Activated B cell treated with CpG ODN at 0.5 μM for 24 hours (primary cell): ENCODE measurements at regions not wholly inside any gene's neighbourhood (a gene's known extent, or its start where the extent isn't known, plus 50 kb on each side); places are given as distances from the start of the nearest gene placed in this dataset.
"Not testable (repeated sequence)": the region's sequence is repeated elsewhere in the genome, so short reads cannot be mapped to it uniquely, and the experiment has no call there.

Experiments
- ATAC-seq: fragments of 200-7000 bp; cut with Tn5 transposase; one replicate; pipeline ENCODE4 v1.10.0; 2021; ENCODE audit warnings: low read depth, mild to moderate bottlenecking, moderate library complexity
- CTCF ChIA-PET: fragments of 350-600 bp; sonication (Branson Sonifier 250); formaldehyde crosslinking; loops from one replicate; lab custom pipeline; 2021; ENCODE audit warnings: antibody characterized with exemption; lab: Charles Lee
- POLR2A ChIA-PET: fragments of 350-600 bp; sonication (Branson Sonifier 250); formaldehyde crosslinking; loops from one replicate; lab custom pipeline; 2021; ENCODE audit warnings: antibody characterized with exemption; lab: Charles Lee
- DNase-seq: peaks from one replicate; pipeline ENCODE4 v3.0.0; 2022
- H3K27ac Mint-ChIP-seq: one replicate; pipeline ENCODE4 v1.8.0; 2020; ENCODE audit warnings: mixed read lengths
- H3K27me3 Mint-ChIP-seq: one replicate; pipeline ENCODE4 v1.8.0; 2021; ENCODE audit warnings: mixed read lengths
- H3K36me3 Mint-ChIP-seq: one replicate; pipeline ENCODE4 v1.8.0; 2021; ENCODE audit warnings: low read depth, mixed read lengths
- H3K4me1 Mint-ChIP-seq: one replicate; pipeline ENCODE4 v1.8.0; 2021; ENCODE audit warnings: mixed read lengths
- H3K4me3 Mint-ChIP-seq: one replicate; pipeline ENCODE4 v1.8.0; 2020; ENCODE audit warnings: mild to moderate bottlenecking, mixed read lengths
- H3K9me3 Mint-ChIP-seq: one replicate; pipeline ENCODE4 v1.8.0; 2020; ENCODE audit warnings: mixed read lengths
- CTCF ChIP-seq: fragments of 200-600 bp; IDR thresholded peaks from one replicate; pipeline ENCODE4 v1.8.0; 2022; ENCODE audit warnings: antibody characterized with exemption, mild to moderate bottlenecking
- intact Hi-C: fragments of 100-400 bp; cut with micrococcal nuclease; formaldehyde crosslinking; loops from one replicate; pipeline ENCODE4 v1.15.1; 2024

GRCh38 chr3:18558507-18558906 lies 133.4 kb upstream of the SATB1 start:
- no peak overlapping the region for H3K27ac Mint-ChIP-seq
- peaks cover 2% of the 10 kb centered on the region for H3K27me3 Mint-ChIP-seq
- no peaks in the 10 kb centered on the region for H3K9me3 Mint-ChIP-seq
- DNase-seq (no peak), ATAC-seq (no peak)
- CTCF ChIA-PET: interaction anchor here (1.1 to 3.1 kb wide), 7 partner anchors 11 to 201 kb away, joined by 3 to 128 read pairs (median 6); no protein-coding TSS in a partner anchor
- no peak for TF ChIP-seq CTCF
- intact Hi-C loops: loop anchor here (2.0 to 5.0 kb wide), 2 partner anchors 114 to 984 kb away; no protein-coding TSS in a partner anchor
- H3K4me3 Mint-ChIP-seq: no peak overlapping the region
- no peaks in the 10 kb centered on the region for H3K36me3 Mint-ChIP-seq
- POLR2A ChIA-PET: interaction anchor here (1.2 kb wide), 1 partner anchor 200 kb away, joined by 5 read pairs; no protein-coding TSS in a partner anchor
- H3K4me1 Mint-ChIP-seq: peaks cover 27% of the 10 kb centered on the region

- ChIA-PET POLR2A (no interaction called here), CTCF (interaction anchor here (1.7 kb wide), 1 partner anchor 201 kb away, joined by 13 read pairs; no protein-coding TSS in a partner anchor)
- no peak overlapping the region for H3K4me3 Mint-ChIP-seq
- TF ChIP-seq CTCF: no peak
- peaks cover 2% of the 10 kb centered on the region for H3K27me3 Mint-ChIP-seq
- peaks cover 27% of the 10 kb centered on the region for H3K4me1 Mint-ChIP-seq
- intact Hi-C loops: loop anchor here (5.0 kb wide), 1 partner anchor 985 kb away; no protein-coding TSS in a partner anchor
- ATAC-seq: no peak
- H3K36me3 Mint-ChIP-seq: no peaks in the 10 kb centered on the region
- DNase-seq: no peak
- no peaks in the 10 kb centered on the region for H3K9me3 Mint-ChIP-seq
- H3K27ac Mint-ChIP-seq: no peak overlapping the region
Measured at GRCh38 chr3:18557216-18557615, 132.1 kb upstream of the SATB1 start.

- POLR2A ChIA-PET: no interaction called here
- ATAC-seq (peak; percentile 76), DNase-seq (no peak)
- Mint-ChIP-seq H3K36me3 (no peaks in the 10 kb centered on the region), H3K27me3 (peaks cover 2% of the 10 kb centered on the region), H3K4me1 (peaks cover 27% of the 10 kb centered on the region), H3K9me3 (no peaks in the 10 kb centered on the region), H3K27ac (no peak overlapping the region), H3K4me3 (no peak overlapping the region)
- CTCF ChIA-PET: interaction anchor here (1.7 kb wide), 1 partner anchor 202 kb away, joined by 13 read pairs; no protein-coding TSS in a partner anchor
- intact Hi-C loops: loop anchor here (5.0 kb wide), 1 partner anchor 986 kb away; no protein-coding TSS in a partner anchor
- no peak for TF ChIP-seq CTCF
Measured at GRCh38 chr3:18556503-18557135, 131.5 kb upstream of the SATB1 start.

- Mint-ChIP-seq H3K4me3 (no peak overlapping the region), H3K27ac (no peak overlapping the region), H3K36me3 (no peaks in the 10 kb centered on the region), H3K9me3 (no peaks in the 10 kb centered on the region), H3K4me1 (peaks cover 27% of the 10 kb centered on the region), H3K27me3 (peaks cover 2% of the 10 kb centered on the region)
- POLR2A ChIA-PET: no interaction called here
- DNase-seq (no peak), ATAC-seq (peak; percentile 25)
- intact Hi-C loops: loop anchor here (5.0 kb wide), 1 partner anchor 986 kb away; no protein-coding TSS in a partner anchor
- no peak for TF ChIP-seq CTCF
- CTCF ChIA-PET: interaction anchor here (1.7 kb wide), 1 partner anchor 202 kb away, joined by 13 read pairs; no protein-coding TSS in a partner anchor
Measured at GRCh38 chr3:18556001-18556408, 130.9 kb upstream of the SATB1 start.

- intact Hi-C loops, POLR2A ChIA-PET, H3K9me3 Mint-ChIP-seq, H3K36me3 Mint-ChIP-seq, H3K27me3 Mint-ChIP-seq, H3K27ac Mint-ChIP-seq, ATAC-seq, DNase-seq, H3K4me3 Mint-ChIP-seq: not testable (repeated sequence)
- peaks cover 11% of the 10 kb centered on the region for H3K4me1 Mint-ChIP-seq
- CTCF ChIA-PET: interaction anchor here (0.6 kb wide), 1 partner anchor 8 kb away, joined by 4 read pairs; no protein-coding TSS in a partner anchor
Measured at GRCh38 chr3:18552579-18553105, 127.5 kb upstream of the SATB1 start.
